Gastrocnemius medialis (tissue), 4 donors: ENCODE measurements at regions not wholly inside any gene's neighbourhood (a gene's known extent, or its start where the extent isn't known, plus 50 kb on each side); places are given as distances from the start of the nearest gene placed in this dataset.

Experiments used
- CTCF ChIP-seq, 5 experiments: fragments of 450-650 bp in 3 of 5; fragments of 200-600 bp in 2 of 5; sonication (generic) in 2 of 5; IDR thresholded peaks in 4 of 5; conservative IDR thresholded peaks in 1 of 5; 1 replicate in 4 of 5; 2 replicates in 1 of 5; pipeline ENCODE4 v1.5.1; 2016 to 2019; ENCODE audit warnings: antibody characterized with exemption in 5 of 5, mild to moderate bottlenecking in 3 of 5, moderate library complexity in 3 of 5
- POLR2A ChIP-seq, 2 donors: fragments of 450-650 bp; IDR thresholded peaks; one replicate each; pipeline ENCODE4 v1.6.1; 2017; ENCODE audit warnings: antibody characterized with exemption in 2 of 2, mild to moderate bottlenecking in 2 of 2, moderate library complexity in 2 of 2

- no peak for TF ChIP-seq CTCF (IDR thresholded peaks at IDR 0.05 in 4 of 5, conservative IDR thresholded peaks at IDR 0.05 in 1 of 5)
- no peak for TF ChIP-seq POLR2A (IDR thresholded peaks at IDR 0.05)
These were observed 155.1 kb downstream of the BTG1 start for GRCh38 chr12:91990525-91990924.
